NB4 (cell line): ENCODE measurements at regions not wholly inside any gene's neighbourhood (a gene's known extent, or its start where the extent isn't known, plus 50 kb on each side); places are given as distances from the start of the nearest gene placed in this dataset.

Source experiments
- POLR2A ChIP-seq: IDR thresholded peaks from 2 replicates; pipeline ENCODE4 v1.6.1; 2011; ENCODE audit warnings: mild to moderate bottlenecking; ENCODE audit not compliant: insufficient read length; ENCODE audit errors: extremely low read depth
- TF ChIP-seq, protein P1 (sequence below): IDR thresholded peaks from one replicate; pipeline ENCODE4 v1.5.1; 2012; ENCODE audit warnings: low read depth, low read length

DNA sequence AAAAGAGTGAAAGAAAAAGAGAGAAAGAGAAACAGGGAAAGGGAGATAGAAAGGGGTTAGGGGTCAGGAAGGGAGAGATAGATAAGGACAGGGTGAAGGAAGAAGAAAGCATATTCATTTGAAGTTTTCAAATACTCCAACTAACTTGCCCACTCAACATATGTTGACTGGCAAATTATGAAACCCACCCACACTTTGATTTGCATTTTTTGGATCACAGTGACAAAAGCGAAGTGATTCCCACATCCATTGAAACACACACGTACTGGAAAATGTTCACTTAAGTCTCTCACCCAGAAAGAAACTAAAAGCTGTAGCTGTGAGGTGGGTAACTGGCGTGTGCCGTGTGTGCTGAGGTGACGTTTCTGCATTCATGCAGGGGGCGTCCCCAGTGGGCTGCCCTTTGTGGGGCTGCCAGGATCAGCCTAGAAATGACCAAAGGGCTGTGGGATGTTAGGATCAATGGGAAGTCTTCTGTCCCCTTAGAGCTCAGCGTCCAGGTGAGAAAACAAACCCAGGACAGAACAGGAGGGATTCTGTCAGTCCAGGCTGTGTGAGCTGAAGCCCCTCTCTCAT lies 134.9 kb upstream of the ADARB2 start:
- no peak for TF ChIP-seq POLR2A
- TF ChIP-seq, protein P1, sequence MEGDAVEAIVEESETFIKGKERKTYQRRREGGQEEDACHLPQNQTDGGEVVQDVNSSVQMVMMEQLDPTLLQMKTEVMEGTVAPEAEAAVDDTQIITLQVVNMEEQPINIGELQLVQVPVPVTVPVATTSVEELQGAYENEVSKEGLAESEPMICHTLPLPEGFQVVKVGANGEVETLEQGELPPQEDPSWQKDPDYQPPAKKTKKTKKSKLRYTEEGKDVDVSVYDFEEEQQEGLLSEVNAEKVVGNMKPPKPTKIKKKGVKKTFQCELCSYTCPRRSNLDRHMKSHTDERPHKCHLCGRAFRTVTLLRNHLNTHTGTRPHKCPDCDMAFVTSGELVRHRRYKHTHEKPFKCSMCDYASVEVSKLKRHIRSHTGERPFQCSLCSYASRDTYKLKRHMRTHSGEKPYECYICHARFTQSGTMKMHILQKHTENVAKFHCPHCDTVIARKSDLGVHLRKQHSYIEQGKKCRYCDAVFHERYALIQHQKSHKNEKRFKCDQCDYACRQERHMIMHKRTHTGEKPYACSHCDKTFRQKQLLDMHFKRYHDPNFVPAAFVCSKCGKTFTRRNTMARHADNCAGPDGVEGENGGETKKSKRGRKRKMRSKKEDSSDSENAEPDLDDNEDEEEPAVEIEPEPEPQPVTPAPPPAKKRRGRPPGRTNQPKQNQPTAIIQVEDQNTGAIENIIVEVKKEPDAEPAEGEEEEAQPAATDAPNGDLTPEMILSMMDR = no peak
